HL-60/S4 treated with retinoic acid at 250 ng/mL for 4 days and 3 days (cell line): ENCODE measurements at regions not wholly inside any gene's neighbourhood (a gene's known extent, or its start where the extent isn't known, plus 50 kb on each side); places are given as distances from the start of the nearest gene placed in this dataset.

Source experiments
- in situ Hi-C: fragments of 300-500 bp; cut with MboI; formaldehyde crosslinking; loops from 2 replicates; pipeline ENCODE4 v1.7.0; 2022; ENCODE audit warnings: low sequenced_read_pairs

DNA sequence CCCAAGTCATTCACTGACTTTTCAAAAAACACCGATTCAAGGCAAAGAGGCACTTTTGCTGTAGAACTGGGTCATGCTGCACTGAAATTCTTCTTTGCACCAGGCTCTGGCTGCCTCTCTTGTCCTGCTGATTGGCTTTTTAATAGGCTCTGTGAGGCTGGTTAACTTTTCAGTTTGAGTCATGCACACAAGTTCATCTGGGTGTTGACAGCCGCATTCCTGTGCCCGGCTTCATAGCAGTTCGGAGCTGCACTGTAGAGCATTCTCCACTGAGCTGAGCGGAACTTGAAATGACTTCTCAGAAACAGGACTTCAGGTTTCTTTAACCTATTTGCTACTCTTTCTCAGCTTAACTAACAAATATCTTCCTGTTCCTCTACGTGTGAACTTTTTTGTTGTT, 978.3 kb downstream of the UQCRFS1 start:
- in situ Hi-C loops, result loop anchor here (25.0 kb wide), 1 partner anchor 478 kb away; no protein-coding TSS in a partner anchor

DNA sequence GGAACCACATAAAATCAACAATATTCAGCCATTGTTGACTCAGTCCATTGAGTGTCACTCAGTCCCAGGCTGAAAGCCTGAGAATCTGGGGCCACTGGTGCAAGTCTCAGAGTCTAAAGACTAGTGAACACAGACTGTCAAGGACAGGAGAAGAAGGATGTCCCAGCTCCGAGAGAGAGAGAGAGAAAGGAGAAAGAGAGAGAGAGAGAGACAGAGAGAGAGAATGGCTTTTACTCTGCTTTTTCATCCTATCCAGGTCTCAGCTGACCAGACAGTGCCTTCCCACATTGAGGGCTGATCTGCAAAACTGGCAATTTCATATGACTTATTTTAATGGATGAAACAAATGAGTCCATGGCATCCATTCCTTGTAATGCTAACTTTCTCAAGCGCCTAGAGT, 984.1 kb downstream of the UQCRFS1 start:
- in situ Hi-C loops, result loop anchor here (25.0 kb wide), 1 partner anchor 483 kb away; no protein-coding TSS in a partner anchor

DNA sequence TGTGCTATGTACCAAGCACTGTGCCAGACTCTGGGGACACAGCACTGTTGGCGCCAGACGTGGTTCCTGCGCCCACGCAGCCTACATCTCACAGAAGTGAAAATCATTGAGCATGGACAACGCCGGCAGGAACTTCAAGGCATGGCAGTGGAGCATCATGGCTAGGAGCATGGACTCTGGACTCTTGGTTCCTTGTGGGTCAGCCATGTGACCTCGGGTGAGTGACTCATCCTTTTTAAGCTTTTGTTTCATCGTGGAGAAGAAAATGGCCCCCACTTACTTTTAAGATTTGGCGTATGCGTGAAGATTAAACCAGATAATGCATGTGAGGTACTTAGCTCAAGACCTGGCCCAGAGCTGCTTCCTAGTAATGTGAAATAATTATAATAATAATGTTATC, 988.5 kb downstream of the UQCRFS1 start:
- in situ Hi-C loops, result no loop called here

DNA sequence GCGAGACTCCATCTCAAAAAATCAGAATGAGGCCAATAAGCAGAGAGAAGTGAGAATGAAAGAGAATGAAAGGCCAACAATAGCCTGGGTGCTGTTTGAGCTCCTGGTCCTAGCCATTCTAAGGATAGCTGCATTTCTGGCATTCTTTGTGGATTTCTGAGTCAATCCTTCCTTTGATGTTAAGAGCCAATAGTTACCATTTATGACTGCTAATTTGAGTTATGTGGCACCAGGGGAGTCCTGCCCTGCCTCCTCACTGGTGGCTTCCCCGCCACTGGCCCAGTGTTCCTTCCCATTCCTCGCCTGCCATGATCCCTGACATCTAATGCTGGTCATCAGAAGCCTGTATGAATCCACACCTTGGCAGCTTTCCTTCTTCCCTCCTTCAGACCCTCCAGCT, 991.2 kb downstream of the UQCRFS1 start:
- in situ Hi-C loops, result no loop called here

DNA sequence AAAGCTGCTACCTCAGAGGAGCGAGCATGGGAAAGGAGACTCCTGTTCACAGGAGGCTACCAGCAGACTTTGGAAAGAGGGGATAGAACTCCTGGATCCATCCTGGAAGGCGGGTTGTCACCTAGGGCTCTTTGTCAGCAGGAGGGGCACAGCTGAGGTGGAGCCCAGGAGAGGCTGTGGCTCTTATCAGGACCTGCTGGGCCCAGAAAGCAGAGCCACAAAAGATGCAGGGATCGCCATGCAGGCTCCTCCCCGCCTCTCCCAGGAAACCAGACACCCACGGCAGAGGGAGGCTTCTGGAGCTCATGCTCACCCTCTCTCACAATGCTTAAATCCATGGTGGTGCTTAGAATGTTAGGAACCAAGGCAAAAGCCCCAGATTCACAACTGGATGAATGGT, 994.2 kb downstream of the UQCRFS1 start:
- in situ Hi-C loops, result no loop called here

DNA sequence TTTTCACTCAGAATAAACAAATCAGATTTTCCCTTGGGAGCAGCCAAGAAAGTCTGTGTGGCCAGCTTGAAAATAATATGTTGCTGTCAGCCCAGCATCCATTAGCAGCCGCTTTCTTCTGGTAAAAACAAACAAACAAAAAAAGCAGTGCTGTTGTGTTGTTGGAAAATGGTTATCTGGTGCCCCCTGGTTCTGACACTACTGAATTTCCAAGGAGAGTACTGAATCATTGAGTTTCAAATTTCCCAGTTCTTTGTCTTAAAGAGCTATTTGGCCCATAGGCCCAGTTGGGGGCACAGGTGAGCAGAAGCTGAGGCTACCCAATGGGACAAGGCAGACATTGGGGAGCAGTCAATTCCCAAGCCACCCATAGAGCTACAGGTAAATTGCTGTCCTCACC, 995.9 kb downstream of the UQCRFS1 start:
- in situ Hi-C loops, result no loop called here

DNA sequence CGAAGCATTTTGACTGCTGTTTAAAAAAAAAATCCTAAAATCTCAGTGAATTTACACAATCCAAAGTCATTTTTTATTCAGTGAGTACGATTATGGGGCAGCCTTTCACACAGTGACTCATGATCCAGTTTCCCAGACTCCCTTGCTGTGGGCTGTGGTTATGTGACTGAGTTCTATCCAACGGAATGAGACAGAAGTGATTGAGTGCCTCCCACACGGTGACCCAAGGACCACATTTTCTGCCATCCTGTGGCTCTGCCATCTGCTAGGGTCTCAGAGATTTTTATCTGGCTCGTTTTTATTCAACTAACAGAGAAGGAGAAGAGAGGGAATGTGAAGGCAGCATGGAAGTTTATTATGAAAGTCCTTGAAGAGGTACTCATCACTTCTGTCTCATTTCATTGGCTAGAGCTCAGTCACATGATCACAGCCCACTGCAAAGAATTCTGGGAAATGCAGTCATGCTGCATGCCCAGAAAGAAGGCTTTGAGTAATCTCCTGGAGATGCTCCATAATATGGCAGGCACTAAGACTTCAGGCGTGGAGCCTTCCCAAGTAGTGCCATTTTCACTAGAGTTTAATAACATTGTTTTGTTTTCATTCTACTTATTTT, 999.4 kb downstream of the UQCRFS1 start:
- in situ Hi-C loops, result no loop called here

DNA sequence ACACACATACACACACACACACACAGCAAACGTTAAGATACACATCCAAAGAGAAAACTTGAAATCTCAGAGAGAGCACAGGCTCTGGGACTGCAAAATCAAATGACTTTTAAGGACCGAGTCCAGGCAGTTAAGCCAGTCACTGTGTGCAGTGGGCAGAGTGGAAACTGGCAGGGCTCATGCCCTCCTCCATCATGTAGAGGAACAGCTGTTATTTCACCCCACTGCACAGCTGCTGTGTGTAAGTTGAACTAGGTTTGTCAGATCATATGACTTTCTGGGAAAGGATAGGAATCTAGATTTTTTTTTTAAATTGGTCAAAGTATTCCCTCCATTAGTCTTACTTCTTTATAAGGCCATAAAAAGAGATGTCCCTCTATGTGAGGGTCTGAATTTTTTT, 1002.1 kb downstream of the UQCRFS1 start:
- in situ Hi-C loops, result no loop called here

DNA sequence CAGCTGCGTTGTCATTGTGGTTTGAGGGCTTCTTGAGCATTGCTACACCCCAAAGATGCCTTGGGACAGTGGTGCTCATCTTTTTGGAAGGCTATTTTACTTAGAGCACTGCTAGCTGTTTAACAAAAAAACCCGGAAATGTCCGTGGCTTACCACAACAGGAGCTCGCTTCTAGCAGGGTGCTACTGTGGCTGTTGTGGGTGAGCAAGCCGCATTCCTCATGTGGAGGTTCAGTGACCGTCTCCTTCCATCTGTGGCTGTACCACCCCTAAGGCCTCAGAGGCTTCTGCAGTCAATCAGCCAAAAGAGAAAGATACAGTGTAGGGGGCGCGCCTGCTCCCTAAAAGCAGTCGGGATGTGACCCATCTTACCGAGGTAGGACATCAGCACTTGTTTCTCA, 1004.2 kb downstream of the UQCRFS1 start:
- in situ Hi-C loops, result no loop called here

DNA sequence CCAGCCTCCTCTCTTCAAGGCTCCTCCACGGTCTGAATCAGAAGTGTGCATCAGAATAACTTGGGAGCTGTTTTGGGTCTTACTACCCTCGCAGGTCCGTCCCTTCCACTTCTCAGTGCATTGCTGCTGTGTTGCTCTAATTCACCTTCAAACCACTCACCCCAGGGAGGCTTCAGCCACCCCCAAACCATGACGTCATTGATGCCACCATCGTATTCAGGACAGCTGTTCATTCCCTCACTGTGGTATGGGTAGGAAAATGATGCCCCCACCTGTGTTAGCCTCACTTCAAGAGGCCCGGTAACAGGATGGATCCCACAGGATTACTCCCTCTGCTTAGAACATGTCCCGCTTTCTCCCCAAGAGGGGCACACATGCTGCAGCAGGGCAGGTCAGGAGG, 1005.7 kb downstream of the UQCRFS1 start:
- in situ Hi-C loops, result no loop called here

DNA sequence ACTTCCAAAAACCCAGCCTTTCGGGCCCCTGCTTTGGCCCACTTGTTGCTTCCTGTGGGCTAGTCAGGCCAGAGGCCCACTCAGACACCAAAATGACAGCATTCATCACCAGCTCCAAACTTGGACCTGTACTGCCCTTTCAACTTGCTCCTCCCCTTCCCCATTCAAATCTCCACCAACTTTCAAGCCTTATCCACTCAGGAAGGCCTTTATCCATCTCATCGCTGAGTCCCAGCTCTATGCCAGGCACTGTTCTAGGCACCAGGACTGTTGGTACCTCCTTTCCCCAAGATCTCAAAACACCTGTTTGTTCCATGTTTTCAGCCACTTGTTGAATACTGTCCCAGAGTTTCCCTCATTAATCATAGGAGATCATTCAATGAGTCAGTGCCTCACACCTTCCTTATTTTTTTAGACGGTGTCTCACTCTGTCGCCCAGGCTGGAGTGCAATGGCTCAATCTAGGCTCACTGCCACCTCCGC, 1011.4 kb downstream of the UQCRFS1 start:
- in situ Hi-C loops, result no loop called here

DNA sequence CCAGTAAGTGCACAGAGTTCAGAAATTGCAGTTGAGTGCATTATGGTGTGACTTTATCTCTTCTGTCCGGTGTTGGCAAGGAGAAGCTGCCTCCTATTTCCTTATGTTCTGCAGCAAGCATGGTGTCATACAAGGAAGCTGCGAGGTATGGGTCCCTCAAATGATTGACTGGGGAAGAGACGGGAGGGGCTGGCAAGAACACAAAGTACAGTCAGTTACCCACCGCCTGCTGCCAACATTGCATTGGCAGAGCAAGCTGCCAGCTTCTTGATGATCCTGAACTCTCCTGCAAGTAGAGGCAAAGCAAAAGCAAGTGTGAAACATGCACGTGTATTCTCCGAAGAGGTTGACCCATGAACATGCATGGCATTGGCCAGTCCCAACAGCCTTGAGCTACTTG, 1013.6 kb downstream of the UQCRFS1 start:
- in situ Hi-C loops, result no loop called here

DNA sequence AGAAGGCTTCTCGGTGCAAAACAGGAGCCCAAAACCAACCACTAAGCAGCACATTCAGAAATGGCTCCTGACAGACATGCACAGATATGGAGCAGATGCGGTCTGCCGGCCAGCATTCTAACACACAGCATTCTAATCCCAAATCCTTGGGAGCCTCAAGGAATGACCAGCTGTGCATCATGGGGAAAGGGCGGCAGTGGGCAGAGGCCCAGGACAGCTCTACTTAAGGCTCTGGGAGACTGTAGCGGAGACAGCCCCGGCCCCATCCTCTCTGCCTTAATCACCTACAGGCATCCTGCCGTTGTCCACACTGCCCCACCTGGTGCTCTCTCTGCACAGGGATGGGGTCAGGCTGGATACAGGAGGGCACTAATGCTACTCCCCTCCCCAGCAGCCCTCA, 1016.0 kb downstream of the UQCRFS1 start:
- in situ Hi-C loops, result no loop called here

DNA sequence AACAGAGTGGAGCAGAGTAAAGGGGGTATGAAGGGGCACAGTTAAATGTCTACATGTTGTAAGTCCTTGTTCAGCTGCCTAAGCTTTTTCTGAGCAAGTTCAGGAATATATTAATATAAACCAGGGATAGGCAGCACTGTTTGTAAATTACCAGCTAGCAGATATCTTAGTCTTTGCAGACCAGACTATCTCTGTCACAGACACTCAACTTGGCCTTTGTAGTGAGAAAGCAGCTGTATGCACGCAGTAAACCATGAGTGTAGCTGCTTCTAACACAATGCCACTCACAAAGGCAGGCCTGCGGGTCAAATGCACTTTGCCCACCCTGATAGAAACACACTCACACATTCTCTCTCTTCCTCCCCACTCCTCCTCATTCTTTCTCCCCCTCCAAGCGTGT, 1016.9 kb downstream of the UQCRFS1 start:
- in situ Hi-C loops, result no loop called here

DNA sequence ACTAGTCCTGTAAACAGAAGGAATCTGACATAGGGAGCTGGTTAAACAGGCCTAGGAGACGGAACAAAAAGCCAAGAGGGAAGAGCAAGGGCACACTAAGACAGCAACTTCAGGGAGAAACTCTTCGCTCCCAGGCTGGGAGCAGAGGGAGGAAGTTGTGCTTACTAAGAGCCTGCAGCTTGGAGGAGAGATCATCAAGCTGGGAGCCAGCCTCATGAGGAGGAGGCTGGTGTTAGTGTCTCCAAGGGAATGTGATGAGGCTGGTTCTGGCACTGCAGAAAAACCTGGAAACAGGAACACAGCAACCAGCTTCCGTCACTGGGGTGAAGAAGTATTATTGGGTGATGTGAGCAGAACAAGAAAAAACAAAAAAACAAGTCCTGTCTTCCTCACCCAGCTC, 1027.3 kb downstream of the UQCRFS1 start:
- in situ Hi-C loops, result no loop called here

DNA sequence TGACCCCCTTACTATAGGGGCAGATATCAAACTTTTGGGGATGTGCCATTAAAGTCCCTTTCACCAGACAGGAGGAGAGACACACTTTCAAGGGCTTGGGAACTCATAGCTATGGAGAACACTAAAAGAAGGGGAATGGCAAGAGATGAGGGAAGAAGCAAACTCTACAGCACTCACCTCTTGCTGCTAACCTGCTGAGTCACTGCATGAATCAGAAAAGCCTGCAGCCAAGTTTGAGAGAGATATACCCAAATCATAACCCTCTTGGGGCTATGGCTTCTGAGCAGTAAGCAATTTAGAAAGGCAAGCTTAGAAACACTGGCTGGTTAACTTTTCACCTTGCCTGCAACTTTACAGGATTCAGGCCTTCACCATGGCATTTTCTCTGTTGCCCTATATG, 1028.0 kb downstream of the UQCRFS1 start:
- in situ Hi-C loops, result no loop called here

DNA sequence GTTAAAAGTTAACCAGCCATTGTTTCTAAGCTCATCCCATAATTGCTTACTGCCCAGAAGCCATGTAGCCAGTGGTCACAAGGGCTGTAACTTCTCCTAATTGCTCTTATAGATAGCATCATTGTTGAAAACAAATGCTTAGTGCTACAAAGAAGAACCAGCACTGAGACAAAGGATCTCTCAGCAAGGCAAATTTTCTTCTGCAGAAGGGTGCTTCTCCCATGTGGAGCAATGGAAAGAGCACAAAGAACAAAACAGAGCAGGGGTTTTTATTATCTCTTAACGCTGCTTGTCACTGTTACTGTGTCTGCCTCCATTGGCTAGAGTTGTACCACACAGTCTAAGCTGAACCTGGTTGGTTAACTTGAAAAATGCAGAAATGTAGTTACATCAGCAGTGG, 1036.8 kb downstream of the UQCRFS1 start:
- in situ Hi-C loops, result no loop called here

DNA sequence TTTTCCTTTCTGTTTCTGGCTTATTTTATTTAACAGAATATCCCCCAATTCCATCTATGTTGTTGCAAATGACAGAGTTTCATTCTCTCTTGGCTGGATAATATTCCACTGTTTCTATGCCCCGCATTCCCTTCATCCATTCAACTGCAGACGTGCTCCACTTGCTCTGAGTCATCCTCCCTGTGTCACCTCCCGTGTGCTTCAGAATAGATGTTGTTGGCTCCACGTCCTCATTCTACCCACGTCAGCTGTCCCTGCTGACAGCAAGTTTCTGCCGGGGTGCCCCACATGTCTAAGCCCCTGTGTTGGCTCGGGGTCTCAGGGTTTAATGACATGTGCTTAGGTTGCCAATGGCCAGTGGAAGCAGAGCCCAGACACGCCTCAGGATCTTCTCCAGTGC, 1041.0 kb downstream of the UQCRFS1 start:
- in situ Hi-C loops, result no loop called here

DNA sequence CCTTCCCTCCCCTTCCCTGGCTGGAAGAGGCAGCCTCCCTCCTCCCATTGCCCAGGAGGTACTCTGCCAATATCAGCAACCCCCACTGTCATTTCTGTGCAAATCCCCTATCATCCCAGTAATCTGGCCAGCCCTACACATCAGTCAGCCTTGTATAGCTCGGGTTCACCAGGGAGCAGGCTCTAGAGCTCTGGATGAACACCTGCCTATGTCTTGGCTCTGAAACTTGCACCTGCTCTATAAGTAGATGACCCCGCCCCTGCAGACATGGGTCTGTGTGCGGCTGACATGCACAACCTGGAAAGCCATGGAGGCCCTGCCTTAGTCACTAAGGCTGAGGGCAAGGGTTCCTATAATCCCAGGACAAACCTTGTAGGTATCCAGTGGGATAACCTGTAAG, 1042.9 kb downstream of the UQCRFS1 start:
- in situ Hi-C loops, result no loop called here

DNA sequence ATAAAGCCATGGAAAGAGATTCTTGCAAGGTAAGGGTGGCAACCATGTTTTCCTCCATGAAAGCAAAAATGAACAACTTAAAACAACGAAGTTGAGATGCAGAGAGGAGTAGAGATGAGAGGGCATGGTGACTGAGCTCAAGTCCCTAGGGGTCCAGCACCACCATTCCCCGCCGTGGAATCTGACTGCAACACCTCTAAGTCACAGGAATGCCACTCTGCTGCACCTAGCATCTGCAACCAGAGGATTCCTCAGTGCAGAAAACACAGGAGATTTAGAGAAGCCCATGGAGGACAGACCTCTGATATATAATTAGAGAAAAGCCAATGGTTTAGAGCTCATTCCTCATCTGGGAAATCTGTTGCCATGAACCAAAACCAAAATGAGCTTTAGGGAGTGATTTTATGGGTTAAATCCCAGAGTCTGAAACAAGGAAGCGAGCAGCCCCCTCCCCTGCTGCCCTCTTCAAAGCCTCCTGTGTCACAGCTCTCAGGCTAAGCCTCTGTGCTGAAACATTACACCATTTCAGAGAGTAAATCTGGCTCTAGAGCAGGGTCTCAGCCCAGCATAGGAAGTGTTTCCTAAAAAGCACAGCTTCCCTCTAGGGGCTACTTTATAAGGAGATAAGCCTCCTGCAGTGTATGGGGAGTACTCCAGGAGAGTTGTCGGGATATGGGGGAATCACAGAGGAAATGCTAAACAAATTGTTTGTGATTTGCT, 1043.6 kb downstream of the UQCRFS1 start:
- in situ Hi-C loops, result no loop called here

DNA sequence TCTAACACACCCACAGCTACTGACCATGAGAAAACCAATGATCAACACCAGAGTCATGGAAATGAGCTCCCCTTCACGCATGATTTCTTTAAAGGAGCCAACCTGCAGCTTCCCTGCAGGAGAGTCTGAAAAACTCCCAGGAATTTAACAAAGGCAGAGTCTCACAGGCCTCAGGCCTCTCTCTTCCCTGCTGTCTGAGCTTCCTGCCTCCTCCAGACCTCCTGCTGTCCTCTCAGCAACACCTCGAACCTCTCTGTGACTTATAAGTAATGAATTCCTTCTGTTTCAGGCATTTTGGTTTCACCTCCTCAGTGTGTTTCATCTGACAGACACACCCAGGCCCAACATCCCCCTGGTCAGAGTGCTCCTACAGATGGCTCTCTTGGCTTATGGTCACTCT, 1044.4 kb downstream of the UQCRFS1 start:
- in situ Hi-C loops, result no loop called here

DNA sequence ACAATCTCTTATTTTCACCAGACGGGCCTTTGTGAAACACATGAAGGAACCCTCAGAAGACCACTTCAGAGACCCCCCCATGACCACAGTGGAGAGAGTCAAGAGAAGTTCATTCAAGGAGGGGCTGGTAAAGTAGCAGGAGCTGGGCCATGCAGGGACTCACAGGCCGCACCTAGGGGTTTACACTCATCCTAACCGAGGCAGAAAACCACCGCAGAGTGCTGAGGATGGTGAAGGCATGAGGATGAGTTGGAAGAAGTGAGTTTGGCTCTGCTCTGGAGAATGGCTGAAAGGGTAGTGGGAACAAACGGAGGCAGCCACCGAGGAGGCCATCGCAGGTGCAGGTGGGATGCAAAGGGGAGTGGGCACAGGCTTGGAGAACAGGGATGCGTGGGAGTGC, 1046.9 kb downstream of the UQCRFS1 start:
- in situ Hi-C loops, result no loop called here

DNA sequence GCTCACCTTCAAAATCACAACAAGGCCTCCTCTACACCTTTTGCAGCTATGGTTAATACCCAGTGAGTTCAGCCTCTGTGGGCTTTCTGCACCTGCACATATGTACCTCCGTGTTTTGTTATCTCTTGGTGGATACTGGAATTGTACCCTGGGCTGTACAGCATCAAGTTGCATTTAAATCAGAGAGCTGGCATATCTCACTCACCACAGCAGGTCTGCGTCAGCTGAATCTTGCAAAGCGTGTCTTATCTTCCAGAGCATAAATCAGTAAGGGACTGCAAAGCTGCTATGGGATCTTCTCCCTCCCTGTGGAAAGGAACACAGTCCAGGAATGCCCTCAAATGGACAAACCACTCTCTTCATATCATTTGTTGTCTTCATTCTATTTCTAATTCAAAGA, 1048.7 kb downstream of the UQCRFS1 start:
- in situ Hi-C loops, result no loop called here
